Embryonic facial prominence (tissue), 1 donor: ENCODE measurements at regions not wholly inside any gene's neighbourhood (a gene's known extent, or its start where the extent isn't known, plus 50 kb on each side); places are given as distances from the start of the nearest gene placed in this dataset.

Experiments
- DNase-seq: peaks from one replicate; pipeline ENCODE4 v3.0.0-alpha.2; 2016; ENCODE audit errors: extremely low spot score

GRCh38 chr9:119500072-119500771 is 131.0 kb upstream of the BRINP1 start:
- no peak for DNase-seq

GRCh38 chr9:119487118-119487827 is 118.0 kb upstream of the BRINP1 start:
- no peak for DNase-seq

- no peak for DNase-seq
Measured at GRCh38 chr9:119483153-119483552, 113.9 kb upstream of the BRINP1 start.

GRCh38 chr9:119477197-119477596 is 108.0 kb upstream of the BRINP1 start:
- no peak for DNase-seq

GRCh38 chr9:119458068-119458467 is 88.8 kb upstream of the BRINP1 start:
- no peak for DNase-seq

- DNase-seq, result no peak
Measured at GRCh38 chr9:119453980-119454379, 84.7 kb upstream of the BRINP1 start.

- DNase-seq, result no peak
Measured at GRCh38 chr9:119453490-119453911, 84.3 kb upstream of the BRINP1 start.

GRCh38 chr9:119451426-119451825 is 82.2 kb upstream of the BRINP1 start:
- DNase-seq, result no peak

- DNase-seq, result no peak
Measured at GRCh38 chr9:119443179-119443578, 73.9 kb upstream of the BRINP1 start.

- DNase-seq, result no peak
Measured at GRCh38 chr9:119441832-119442231, 72.6 kb upstream of the BRINP1 start.

- no peak for DNase-seq
Measured at GRCh38 chr9:119441338-119441737, 72.1 kb upstream of the BRINP1 start.

- no peak for DNase-seq
Measured at GRCh38 chr9:119436261-119436660, 67.0 kb upstream of the BRINP1 start.

GRCh38 chr9:119435076-119435475 is 65.8 kb upstream of the BRINP1 start:
- no peak for DNase-seq

GRCh38 chr9:119432428-119432827 is 63.2 kb upstream of the BRINP1 start:
- DNase-seq, result no peak

GRCh38 chr9:119429302-119429701 is 60.1 kb upstream of the BRINP1 start:
- DNase-seq, result no peak

- DNase-seq, result no peak
Measured at GRCh38 chr9:119420231-119420630, 51.0 kb upstream of the BRINP1 start.
